HG02981 (cell line): ENCODE measurements at regions not wholly inside any gene's neighbourhood (a gene's known extent, or its start where the extent isn't known, plus 50 kb on each side); places are given as distances from the start of the nearest gene placed in this dataset.
"Not testable (repeated sequence)": the region's sequence is repeated elsewhere in the genome, so short reads cannot be mapped to it uniquely, and the experiment has no call there.

Source experiments
- ATAC-seq: cut with Tn5 transposase; IDR thresholded peaks from one replicate; pipeline ENCODE4 v1.9.1; 2021; ENCODE audit warnings: mild to moderate bottlenecking, moderate library complexity; ENCODE audit not compliant: unreplicated experiment

DNA sequence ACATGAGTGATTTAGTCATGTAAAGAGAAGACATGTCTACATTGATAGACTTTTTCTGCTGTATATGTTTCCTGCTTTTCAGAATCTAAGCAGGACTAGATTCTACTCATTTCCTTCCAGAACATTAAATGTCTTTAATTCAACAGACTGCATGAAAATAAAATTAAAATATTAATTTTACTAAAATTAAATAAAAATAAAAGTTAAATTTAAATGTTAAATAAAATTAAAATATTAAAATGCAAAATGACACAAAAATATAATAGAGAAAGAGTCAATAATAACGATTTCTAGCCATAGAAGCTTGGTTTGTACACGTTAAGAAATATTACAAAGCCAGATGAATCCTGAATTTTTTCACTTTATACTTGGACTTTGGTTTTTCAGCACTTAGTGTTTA, 552.8 kb upstream of the NR5A2 start:
- no peak for ATAC-seq

DNA sequence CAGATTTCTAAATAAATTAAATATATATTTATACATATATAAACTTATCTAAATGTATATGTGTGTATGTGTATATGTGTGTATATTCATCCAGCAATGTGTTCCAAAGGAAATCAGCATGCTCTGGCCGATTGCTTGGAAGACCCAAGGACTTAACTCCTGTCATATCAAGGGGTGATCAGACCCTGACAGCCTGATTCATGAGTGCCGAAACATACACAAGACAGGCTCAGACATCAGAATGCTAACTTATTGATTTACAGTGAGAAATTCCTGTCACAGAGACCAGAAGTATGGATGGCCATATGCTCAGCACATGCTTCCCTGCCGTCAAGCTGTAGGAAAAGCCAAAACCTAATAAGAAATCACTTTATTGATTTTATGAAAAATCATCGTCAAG, 545.1 kb upstream of the NR5A2 start:
- ATAC-seq: no peak

DNA sequence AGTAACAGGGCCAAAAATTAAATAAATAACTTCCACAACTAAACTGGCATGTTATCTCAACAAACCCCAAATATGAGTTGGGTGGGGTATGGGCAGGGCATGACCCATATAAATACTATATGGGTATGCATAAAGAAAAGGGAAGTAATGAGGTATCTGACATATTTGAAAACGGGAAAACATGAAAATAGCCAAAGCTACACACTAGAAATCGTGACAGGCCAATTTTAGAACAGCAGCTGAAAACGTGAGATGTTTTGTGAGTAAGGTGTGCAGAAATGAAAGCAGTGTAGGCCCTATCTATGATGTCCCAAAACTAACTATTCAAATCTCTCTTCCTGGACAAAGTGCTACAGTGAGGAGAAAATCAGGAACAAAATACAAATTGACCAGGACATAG, 537.9 kb upstream of the NR5A2 start:
- no peak for ATAC-seq

DNA sequence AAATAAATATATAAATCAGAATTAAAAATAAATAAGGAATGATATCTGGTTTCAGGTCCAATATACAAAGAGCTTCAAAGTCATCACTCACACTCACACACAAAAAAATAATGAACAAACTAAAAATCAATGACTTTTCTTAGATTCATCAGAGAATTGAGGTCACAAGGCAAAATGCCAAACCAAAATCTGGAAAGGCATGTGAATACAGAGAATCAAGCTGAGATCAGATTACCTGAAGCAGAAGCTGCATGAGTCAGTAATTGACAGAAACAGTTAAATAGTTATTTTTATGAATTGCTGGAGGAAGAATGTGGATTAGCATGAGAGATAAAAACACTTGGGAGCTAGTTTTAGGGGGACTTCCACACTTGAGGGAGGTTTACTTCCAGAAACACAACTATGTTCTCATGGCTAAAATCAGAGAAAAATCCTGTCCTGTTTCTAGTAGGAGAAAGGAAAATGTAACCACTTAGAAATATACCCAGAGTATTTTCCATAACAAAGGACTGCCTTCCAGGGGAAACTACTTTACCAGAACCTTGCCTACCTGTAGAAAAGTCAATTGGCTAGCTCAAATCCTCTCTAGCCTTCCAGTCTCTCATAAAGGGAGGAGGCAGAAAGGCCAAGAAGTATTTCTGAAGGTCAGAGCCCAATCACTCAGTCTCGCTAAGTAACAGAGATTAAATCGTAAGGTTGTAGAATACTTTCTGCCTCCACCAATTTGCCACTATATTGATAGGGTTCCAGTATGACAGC, 536.6 kb upstream of the NR5A2 start:
- no peak for ATAC-seq

DNA sequence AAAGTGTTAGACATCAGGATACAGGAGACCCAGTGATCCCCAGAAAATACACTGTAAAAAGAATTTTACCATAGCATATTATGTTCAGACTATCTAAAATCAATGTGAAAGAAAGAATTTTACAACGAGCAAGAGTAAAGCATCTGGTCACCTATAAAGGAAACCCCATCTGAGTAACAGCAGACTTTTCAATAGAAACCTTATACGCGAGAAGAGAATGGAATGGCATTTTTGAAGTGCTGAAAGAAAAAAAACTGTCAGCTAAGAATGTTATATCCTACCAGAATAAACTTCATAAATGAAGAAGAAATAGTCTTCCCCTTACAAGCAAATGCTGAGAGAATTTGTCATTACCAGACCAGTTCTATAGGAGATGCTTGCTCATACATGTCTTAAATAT, 532.1 kb upstream of the NR5A2 start:
- no peak for ATAC-seq

DNA sequence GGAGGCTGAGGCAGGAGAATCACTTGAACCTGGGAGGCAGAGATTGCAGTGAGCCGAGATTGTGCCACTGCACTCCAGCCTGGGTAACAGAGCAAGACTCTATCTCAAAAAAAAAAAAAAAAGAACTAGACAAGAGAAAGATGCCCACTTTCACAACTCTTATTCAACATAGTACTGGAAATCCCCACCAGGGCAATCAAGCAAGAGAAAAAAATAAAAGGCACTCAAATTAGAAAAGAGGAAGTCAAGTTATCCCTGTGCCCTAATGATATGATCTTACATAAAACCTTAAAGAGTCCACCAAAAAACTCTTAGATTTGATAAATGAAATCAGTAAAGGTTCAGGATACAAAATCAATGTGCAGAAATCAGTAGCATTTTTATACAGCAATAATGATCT, 528.7 kb upstream of the NR5A2 start:
- ATAC-seq: peak; percentile 60

DNA sequence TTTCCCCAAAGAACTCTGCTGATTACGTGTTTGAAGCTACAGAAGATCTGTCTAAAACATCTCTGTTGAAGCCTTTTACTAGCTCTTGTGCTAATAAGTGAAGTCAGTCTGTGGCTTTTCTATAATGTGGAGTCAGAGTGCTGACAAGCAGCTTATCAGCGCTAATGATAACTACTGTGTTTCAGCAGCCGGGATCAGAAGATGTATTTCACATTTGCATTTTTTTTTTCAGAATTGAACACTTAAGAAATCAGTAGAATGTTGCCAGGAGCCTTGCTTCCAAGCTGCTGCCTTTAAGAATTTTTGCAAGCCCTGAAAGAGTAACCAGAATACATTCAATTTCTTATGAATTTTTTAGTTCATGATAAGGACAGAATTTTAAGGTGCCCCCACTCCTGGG, 519.4 kb upstream of the NR5A2 start:
- ATAC-seq: no peak

DNA sequence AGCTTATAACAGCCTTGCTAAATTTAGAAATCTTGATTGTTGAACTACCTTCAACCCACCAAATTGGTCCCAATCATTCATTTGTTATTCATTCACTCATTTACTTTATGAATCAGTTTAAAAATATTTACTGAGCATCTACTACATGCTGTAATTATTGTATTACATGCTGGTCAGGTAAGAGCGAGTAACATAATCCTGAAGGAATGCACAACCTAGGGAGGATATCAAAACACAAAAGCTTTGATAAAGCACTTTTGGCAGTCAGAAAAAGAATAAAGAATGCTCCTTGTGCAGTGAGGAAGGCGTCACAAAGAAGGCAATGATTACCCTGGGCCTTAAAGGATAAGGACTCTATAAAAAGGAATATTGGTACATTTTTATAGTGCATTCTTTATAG, 518.9 kb upstream of the NR5A2 start:
- ATAC-seq: no peak

DNA sequence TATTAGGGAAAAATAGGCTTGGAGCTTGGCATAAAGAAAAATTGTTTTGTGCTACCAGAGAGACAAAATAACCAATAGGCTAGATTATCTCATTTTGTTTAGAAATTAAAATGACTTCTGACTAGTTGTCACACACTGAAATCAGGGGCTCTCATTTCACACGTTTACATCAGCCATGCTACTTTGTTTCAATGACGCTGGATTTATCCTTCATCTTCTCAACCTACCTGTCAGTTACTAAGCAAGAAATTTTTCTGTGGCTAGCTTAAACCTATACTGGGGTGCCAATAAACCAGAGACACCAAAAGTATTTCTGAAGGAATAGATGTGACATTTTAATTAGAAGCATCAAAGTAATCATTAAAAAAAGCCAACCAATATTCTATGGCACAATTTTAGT, 518.1 kb upstream of the NR5A2 start:
- no peak for ATAC-seq

DNA sequence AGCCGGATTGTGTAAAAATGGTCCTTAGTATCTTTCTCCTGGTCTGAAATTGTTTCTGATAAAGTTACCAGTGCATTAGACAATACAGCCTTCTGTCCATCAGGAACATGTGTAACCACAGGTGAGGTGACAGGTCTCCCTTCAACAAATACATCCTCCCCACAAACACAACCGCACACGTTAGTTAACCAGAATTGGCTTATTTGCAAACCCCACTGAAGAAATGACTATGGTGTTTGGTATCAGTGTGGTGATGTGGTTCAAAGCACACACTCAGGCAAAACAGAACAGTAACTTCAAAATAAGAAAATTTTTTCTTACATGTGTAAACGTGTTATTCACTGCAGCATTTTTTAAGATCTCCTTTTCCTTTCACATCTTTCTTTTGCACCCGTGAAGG, 517.2 kb upstream of the NR5A2 start:
- ATAC-seq: peak; percentile 92

DNA sequence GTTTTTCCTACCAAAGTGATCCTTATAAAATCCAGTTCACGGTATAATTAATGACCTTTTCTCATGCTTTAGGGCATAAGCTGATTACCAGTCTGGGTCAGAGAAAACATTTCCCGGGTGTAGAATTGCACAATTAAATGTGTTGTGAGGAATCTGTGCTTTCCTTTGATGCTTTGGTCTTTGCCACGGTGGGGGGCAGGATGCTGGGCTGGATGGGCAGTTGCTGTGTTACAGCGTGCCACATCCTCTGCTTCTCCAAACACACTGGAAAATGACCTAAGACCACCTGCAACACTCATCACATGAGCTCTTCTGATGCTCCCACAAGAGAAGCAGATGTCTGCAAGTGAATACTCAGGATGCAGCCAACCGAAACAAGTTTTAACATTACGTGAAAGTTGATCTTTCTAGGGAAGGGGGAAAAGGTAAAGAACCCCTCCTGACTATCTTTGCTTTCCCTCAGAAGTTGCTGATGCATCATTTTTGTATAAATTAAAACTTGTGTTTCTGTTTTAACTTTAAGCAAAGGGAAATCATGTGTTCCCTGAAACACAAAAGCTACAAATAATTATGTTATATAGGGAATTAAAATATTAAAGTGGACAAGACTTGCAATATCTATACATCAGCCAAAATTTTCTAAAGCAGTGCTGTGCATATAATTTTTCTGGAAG, 515.3 kb upstream of the NR5A2 start:
- ATAC-seq: no peak

DNA sequence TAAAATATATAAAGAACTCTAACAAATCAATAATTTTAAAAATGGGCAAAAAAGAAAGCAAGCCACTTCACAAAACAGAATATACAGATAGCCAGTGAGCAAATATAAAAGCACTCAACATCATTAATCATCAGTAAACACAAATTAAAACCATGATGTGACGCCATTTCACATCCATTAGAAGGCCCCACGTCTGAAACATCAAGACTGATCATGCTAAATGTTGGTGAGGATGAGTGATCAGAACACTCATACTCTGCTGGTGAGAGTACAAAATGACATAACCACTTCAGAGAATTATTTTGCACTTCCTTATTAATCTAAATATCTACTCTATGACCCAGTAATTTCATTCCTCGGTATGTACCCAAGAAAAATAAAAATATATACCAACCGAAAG, 512.2 kb upstream of the NR5A2 start:
- ATAC-seq: no peak

DNA sequence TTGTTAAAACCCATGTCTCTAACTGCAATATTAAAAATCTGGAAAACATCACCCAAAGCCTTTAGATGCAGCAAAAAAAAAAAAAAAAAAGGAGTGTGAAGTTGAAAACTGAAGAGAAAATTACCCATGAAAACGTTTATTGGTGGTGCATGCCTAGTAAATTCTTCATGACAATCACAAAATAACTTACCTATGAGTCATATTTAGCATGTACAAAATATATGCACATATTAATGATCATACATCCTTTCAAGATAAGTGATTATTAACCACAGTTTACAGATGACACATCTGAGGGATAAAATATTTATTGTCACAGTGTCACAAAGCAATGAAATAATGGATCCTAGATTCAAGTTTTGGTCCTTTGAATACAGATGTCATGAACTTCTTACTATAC, 505.2 kb upstream of the NR5A2 start:
- ATAC-seq: no peak

DNA sequence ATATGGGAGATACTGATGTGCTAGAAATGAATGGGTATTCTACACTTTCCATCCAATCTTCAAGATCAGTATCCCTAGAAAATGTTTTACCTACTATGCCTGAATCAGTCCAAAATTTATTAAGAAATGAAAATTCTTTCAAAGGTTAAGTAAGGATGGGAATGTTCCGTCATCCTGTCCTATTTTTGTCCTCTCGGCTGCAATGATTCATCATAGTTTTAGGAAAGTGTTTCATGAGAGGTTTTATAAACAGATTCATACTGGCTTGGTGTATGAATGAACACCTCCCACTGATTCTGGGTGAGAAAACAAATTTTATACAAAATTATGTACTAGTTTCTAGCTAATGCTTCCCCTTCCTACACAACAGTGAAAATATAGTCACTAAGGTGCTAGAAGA, 504.6 kb upstream of the NR5A2 start:
- ATAC-seq: no peak

DNA sequence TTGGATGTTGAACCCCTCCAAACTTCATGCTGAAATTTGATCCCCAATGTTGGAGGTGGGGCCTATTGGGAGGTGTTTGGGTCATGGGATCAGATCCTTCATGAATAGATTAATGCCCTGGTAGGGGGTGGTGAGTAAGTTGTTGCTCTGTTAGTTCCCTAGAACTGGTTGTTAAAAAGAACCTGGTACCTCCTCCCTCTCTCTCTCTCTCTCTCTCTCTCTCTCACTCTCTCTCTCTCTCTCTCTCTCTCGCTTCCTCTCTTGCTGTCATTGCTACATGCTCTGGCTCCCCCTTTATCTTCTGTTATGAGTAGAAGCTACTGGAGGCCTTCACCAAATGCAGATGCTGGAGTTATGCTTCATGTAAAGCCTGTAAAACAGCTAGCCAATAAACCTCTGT, 498.2 kb upstream of the NR5A2 start:
- ATAC-seq: no peak

DNA sequence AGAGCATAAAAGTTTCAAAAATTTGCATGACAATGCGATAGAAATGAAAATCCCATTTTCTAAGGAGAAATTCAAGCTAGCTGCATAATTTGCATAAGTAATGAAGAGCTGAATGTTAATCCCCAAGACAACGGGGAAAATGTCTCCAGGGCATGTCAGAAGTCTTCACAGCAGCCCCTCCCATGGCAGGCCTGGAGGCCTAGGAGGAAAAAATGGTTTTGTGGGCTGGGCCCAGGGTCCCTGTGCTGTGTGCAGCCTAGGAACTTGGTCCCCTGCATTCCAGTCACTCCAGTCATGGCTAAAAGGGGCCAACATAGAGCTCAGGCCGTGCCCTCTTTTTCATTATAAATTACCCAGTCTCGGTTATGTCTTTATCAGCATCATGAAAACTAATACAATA, 494.1 kb upstream of the NR5A2 start:
- ATAC-seq: not testable (repeated sequence)

DNA sequence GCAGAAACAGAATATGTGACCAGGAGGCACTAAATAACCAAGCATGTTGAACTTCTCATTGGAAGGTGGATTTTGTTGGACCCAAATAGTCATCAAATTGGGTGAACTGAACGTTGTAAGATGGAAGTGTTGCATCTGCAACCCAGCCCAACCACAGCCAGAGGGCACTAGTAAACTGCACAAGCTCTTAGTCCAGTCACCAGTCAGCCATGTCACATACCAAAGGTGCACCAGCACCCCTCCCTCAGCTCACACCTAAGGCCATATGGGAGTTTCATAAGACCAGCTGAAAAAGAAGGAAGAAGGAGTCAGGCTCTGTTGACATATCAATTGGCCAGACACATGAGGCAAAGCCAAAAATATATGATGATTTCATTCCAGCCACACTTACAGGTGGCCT, 481.7 kb upstream of the NR5A2 start:
- ATAC-seq: peak; percentile 30

DNA sequence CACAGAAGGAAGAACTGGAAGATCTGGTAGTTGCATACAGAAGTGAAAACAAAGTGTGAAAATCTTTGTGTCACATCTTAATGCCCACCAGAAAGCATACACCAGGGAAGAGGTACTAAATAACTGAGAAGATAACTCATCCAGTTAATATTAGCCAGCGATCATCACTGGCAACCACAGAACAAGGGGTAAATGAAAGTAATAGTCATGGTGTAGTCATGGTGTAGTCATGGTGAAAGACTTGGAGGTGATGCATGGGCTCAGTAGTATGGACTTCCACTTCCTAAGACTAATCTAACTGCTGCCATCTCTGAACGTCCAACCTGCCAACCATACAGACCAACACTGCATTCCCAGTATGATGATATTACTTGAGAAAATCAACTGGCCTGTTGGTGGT, 481.2 kb upstream of the NR5A2 start:
- peak; percentile 70 for ATAC-seq

DNA sequence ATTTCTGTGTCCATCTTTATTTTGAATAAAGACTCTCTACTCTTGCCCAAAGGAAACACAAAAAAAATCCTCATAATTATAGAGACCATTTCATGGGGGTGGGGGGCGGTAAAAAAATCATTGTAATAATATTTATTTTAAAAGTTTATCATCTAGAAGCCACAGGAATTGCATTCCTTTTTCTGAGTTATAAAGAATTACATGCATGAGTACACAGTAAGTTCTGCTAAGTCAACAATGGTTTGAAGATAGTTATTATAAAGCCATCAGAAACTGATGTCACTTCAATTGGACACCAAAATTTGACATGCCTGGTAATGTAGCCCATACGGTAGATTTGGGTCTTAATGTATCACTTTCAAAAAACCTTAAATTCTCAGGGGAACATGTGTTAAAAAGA, 478.1 kb upstream of the NR5A2 start:
- ATAC-seq: no peak

DNA sequence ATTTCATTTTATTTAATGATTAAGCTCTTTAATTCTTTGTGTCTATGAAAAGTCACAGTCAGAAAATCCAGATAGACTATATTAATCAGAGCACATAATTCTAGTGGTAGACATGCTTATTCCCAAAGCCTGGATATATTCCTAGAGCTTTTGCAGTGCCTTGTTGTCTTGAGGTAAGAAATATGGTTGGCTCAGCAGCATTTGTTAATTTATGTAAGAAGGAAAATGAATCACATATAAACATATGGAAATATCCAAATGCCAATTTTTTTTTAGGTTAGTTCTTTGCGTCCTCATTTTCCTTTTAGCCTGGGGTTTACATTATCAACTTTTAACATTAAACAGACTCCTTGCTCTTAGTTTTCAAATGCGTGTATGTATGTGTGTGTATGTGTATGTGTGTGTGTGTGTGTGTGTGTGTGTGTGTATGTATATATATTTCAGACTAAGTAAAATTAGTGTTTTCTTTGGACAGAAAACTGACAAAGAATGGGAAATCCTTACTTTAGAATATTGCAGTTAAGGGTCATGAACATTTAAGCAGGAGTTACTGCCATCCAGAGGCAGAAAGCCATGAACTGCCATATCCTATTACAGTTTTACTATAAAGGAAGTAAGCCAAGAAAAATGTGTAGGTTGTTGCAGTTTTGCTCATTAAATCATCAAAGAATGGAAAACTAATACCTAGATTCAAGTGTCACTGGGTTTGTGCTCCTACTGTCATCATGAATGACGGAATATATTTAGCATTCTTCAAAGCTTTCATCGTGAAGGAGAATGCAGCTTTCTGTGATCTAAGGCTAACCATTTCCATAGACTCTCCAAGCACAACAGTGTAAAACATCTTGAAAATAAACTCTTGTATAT, 477.1 kb upstream of the NR5A2 start:
- no peak for ATAC-seq

DNA sequence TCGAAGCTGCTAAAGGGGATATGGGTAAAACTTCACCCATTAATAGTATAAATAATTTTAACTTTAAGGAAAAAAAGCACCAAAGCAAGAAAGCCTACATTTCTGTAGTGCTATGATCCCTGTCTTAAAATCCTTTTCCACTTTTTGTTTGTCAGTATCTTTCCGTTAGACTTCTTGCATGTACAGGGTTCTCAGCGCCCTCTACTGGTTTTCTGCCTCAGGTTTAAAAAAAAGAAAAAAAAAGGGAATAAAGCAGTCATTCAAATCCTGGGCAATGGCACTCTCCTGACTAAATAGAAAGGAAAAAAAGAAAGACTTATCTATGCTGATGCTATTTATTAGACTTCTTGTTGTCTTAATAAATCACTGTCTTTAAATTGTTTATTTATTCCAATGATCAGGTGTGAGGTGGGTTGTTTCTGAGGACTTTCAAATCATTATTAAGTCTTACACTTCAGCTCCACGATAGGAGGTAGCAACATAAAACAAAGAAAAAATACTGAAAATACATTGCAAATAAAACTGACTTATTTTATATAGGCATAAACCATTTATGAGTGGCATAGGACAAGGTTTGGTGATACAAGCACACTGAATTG, 475.4 kb upstream of the NR5A2 start:
- ATAC-seq: no peak
